Heart right ventricle (tissue), 16 donors: ENCODE measurements at regions not wholly inside any gene's neighbourhood (a gene's known extent, or its start where the extent isn't known, plus 50 kb on each side); places are given as distances from the start of the nearest gene placed in this dataset.

Experiments used
- ATAC-seq, 8 donors: fragments of 200-7000 bp; cut with Tn5 transposase; one replicate each; pipeline ENCODE4 v1.9.1; 2020; ENCODE audit warnings: mild to moderate bottlenecking in 8 of 8, moderate library complexity in 8 of 8, moderate number of reproducible peaks in 1 of 8
- DNase-seq, 2 donors: peaks; one replicate each; pipeline ENCODE4 v3.0.0-alpha.2; 2020
- H3K27ac ChIP-seq, 10 donors: fragments of 200-600 bp; sonication (generic) in 2 of 10; one replicate each; pipeline versions ENCODE4 v1.5.0 to v1.8.0; 2020 to 2022; ENCODE audit warnings: mild to moderate bottlenecking in 3 of 10
- H3K27me3 ChIP-seq, 7 donors: fragments of 200-600 bp; one replicate each; pipeline ENCODE4 v1.8.0; 2021 to 2022; ENCODE audit warnings: mild to moderate bottlenecking in 2 of 7
- H3K36me3 ChIP-seq, 9 donors: fragments of 200-600 bp; sonication (generic) in 1 of 9; one replicate each; pipeline versions ENCODE4 v1.5.0 to v1.8.0; 2020 to 2022; ENCODE audit warnings: mild to moderate bottlenecking in 2 of 9
- H3K4me1 ChIP-seq, 9 donors: fragments of 200-600 bp; sonication (generic) in 1 of 9; one replicate each; pipeline versions ENCODE4 v1.5.0 to v1.8.0; 2020 to 2022; ENCODE audit warnings: mild to moderate bottlenecking in 4 of 9
- H3K4me3 ChIP-seq, 10 donors: fragments of 200-600 bp; sonication (generic) in 2 of 10; one replicate each; pipeline versions ENCODE4 v1.5.0 to v1.8.0; 2020 to 2022; ENCODE audit warnings: mild to moderate bottlenecking in 7 of 10, moderate library complexity in 2 of 10
- H3K9me3 ChIP-seq, 11 donors: fragments of 200-600 bp in 10 of 11; sonication (generic) in 2 of 11; one replicate each; pipeline versions ENCODE4 v1.5.0 to v1.8.0; 2013 to 2022; ENCODE audit warnings: mild to moderate bottlenecking in 2 of 11, control low read depth in 1 of 11, moderate library complexity in 1 of 11
- WGBS, 2 donors: extraction: QIAGEN DNeasy Blood & Tissue Kit; methylation state at CpG; one replicate each; pipeline ENCODE4 v1.1.7; 2013; ENCODE audit warnings: inconsistent platforms in 1 of 2; 5-methylcytosine and 5-hydroxymethylcytosine counted together
- intact Hi-C, 10 donors: fragments of 100-400 bp; cut with DNase I; formaldehyde crosslinking; loops; one replicate each; pipeline versions ENCODE4 v1.11.1 to v1.14.2; 2022
- TF ChIP-seq, protein P1 (sequence below), 9 donors: fragments of 200-600 bp; sonication (generic) in 2 of 9; IDR thresholded peaks; one replicate each; pipeline versions ENCODE4 v1.5.0 to v1.8.0; 2021 to 2022; ENCODE audit warnings: antibody characterized with exemption in 9 of 9, mild to moderate bottlenecking in 5 of 9, moderate library complexity in 1 of 9
- donor health status: Arrhythmogenic right ventricular cardiomyopathy.
- donor health status: ischemic (EF 13 %, LVEDD 7.1; RV severe dilation, severe dysfunction).
- donor health status: healthy with polysubstance abuse.
- donor health status: DM: no; HTN: yes; CAD: no.
- donor health status: DM: no; HTN: no; CAD: no.
- donor health status: ischemic (EF 25% LVEDD 6.9; RV normal size, moderate dysfunction).
- donor health status: ischemic (EF 25% LVEDD 5.7; RV mildly dilated, moderate dysfunction).
- donor health status: healthy.
- donor health status: DM: yes; HTN: yes; CAD: no.
- donor health status: Ischemic cardiomyopathy.
- donor health status: ischemic (EF 35%, LVEDD 5.7; RV mildly dilated, moderate dysfunction).
- donor health status: nonischemic (EF 11% LVEDD 7.7; RV severe dilation, severe dysfunction).
- donor health status: DM: yes; HTN: yes; CAD: no.
- donor health status: PGD.
- donor health status: ischemic (EF 29% LVEDD 5.4; RV normal size, mild dysfunction).
- donor health status: nonischemic (EF 23%, LVEDD 6.1; RV moderate dilation, normal function).

GRCh38 chr2:142687075-142687474 lies 190.4 kb upstream of the KYNU start:
- intact Hi-C loops, result loop anchor here in 4 of 10 donors (10.0 kb wide), 1 partner anchor 298 kb away; no protein-coding TSS in a partner anchor
- no peak overlapping the region for H3K27ac ChIP-seq
- H3K27me3 ChIP-seq, result no peaks in the 10 kb centered on the region
- H3K9me3 ChIP-seq, result no peaks in the 10 kb centered on the region
- WGBS, 2 donors, result 83 to 86% methylated on average over 4 of the region's 4 CpGs
- H3K4me1 ChIP-seq, result no peaks in the 10 kb centered on the region
- DNase-seq (no peak), ATAC-seq (no peak)
- no peak overlapping the region for H3K4me3 ChIP-seq
- no peaks in the 10 kb centered on the region for H3K36me3 ChIP-seq
- TF ChIP-seq, protein P1, sequence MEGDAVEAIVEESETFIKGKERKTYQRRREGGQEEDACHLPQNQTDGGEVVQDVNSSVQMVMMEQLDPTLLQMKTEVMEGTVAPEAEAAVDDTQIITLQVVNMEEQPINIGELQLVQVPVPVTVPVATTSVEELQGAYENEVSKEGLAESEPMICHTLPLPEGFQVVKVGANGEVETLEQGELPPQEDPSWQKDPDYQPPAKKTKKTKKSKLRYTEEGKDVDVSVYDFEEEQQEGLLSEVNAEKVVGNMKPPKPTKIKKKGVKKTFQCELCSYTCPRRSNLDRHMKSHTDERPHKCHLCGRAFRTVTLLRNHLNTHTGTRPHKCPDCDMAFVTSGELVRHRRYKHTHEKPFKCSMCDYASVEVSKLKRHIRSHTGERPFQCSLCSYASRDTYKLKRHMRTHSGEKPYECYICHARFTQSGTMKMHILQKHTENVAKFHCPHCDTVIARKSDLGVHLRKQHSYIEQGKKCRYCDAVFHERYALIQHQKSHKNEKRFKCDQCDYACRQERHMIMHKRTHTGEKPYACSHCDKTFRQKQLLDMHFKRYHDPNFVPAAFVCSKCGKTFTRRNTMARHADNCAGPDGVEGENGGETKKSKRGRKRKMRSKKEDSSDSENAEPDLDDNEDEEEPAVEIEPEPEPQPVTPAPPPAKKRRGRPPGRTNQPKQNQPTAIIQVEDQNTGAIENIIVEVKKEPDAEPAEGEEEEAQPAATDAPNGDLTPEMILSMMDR (IDR thresholded peaks at IDR 0.05), result no peak

GRCh38 chr2:142684667-142685066 lies 192.8 kb upstream of the KYNU start:
- ATAC-seq, result no peak

DNA sequence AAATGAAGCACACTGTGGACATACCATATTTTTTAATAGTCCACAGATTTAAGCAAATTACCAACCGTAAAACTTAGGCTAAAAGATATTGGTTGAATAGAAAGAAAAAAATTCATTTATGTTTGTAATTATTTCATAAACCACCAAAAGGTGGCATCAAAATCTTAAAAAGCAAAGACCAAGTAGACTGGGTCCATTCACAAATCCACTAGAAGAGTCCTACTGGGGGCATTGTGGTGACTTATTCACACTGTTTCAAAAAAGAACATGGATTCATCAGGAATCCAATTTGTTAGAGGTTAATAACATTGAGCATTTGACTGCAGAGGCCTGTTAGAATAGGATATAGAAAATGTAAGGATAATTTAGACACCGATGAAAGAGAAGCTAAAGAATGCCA lies 194.9 kb upstream of the KYNU start:
- H3K27me3 ChIP-seq, result peaks cover 0 to 5% (median 0%) of the 10 kb centered on the region in 7 donors
- no peaks in the 10 kb centered on the region for H3K4me1 ChIP-seq
- DNase-seq (no peak), ATAC-seq (no peak)
- intact Hi-C loops, result loop anchor here in 8 of 10 donors (5.0 to 10.0 kb wide), 3 partner anchors 300 to 305 kb away; no protein-coding TSS in a partner anchor
- 83 to 90% methylated on average over 2 of the region's 2 CpGs for WGBS, 2 donors
- H3K4me3 ChIP-seq, result no peak overlapping the region
- TF ChIP-seq, protein P1 (IDR thresholded peaks at IDR 0.05), result peak in 5 of 9 donors; percentile 18 to 53 (median 28)
- no peaks in the 10 kb centered on the region for H3K36me3 ChIP-seq
- H3K9me3 ChIP-seq, result no peaks in the 10 kb centered on the region
- no peak overlapping the region for H3K27ac ChIP-seq

More at GRCh38 chr2:142684667-142685066, 192.8 kb upstream of the KYNU start:
- Histone ChIP-seq H3K27me3 (peaks cover 0 to 5% (median 0%) of the 10 kb centered on the region in 7 donors), H3K4me3 (no peak overlapping the region), H3K4me1 (no peaks in the 10 kb centered on the region), H3K9me3 (no peaks in the 10 kb centered on the region), H3K36me3 (no peaks in the 10 kb centered on the region), H3K27ac (no peak overlapping the region)
- no peak for DNase-seq
- WGBS, 2 donors, result 89 to 94% methylated on average over 3 of the region's 3 CpGs
- TF ChIP-seq, protein P1 (IDR thresholded peaks at IDR 0.05), result no peak
- intact Hi-C loops, result loop anchor here in 8 of 10 donors (5.0 to 10.0 kb wide), 3 partner anchors 298 to 303 kb away; no protein-coding TSS in a partner anchor

- Histone ChIP-seq H3K4me3 (no peak overlapping the region), H3K4me1 (no peaks in the 10 kb centered on the region), H3K27me3 (peaks cover 0 to 5% (median 0%) of the 10 kb centered on the region in 7 donors), H3K27ac (no peak overlapping the region), H3K9me3 (no peaks in the 10 kb centered on the region), H3K36me3 (no peaks in the 10 kb centered on the region)
- TF ChIP-seq, protein P1 (IDR thresholded peaks at IDR 0.05), result no peak
- ATAC-seq, result no peak
- 48 to 51% methylated on average over 1 of the region's 1 CpG for WGBS, 2 donors
- DNase-seq, result no peak
- intact Hi-C loops, result loop anchor here in 8 of 10 donors (5.0 to 10.0 kb wide), 3 partner anchors 300 to 305 kb away; no protein-coding TSS in a partner anchor
Measured at GRCh38 chr2:142681952-142682351, 195.5 kb upstream of the KYNU start.
